H1 (cell line): ENCODE measurements at regions not wholly inside any gene's neighbourhood (a gene's known extent, or its start where the extent isn't known, plus 50 kb on each side); places are given as distances from the start of the nearest gene placed in this dataset.
A peak's percentile ranks its signal among the peaks of the same experiment; 100 is the strongest.

ENCODE experiments used
- BCL11A ChIP-seq, 2 experiments: IDR thresholded peaks; one replicate each; pipeline ENCODE4 v1.6.1; 2011; ENCODE audit warnings: low read depth in 2 of 2, low read length in 2 of 2, mild to moderate bottlenecking in 2 of 2
- CHD7 ChIP-seq: fragments of 300-600 bp; sonication (generic); IDR thresholded peaks from 2 replicates; pipeline ENCODE4 v1.7.1; 2012; ENCODE audit warnings: low read length, moderate library complexity, mild to moderate bottlenecking, inconsistent platforms; ENCODE audit not compliant: insufficient replicate concordance
- CREB1 ChIP-seq: IDR thresholded peaks from 2 replicates; pipeline ENCODE4 v1.6.1; 2012; ENCODE audit warnings: inconsistent platforms
- FOSL1 ChIP-seq: IDR thresholded peaks from 2 replicates; pipeline ENCODE4 v1.6.1; 2011; ENCODE audit warnings: mild to moderate bottlenecking, low read depth, low read length, moderate library complexity; ENCODE audit not compliant: insufficient read depth
- KDM1A ChIP-seq: fragments of 200-600, 300-600 bp; sonication (generic); IDR thresholded peaks from 2 replicates; pipeline ENCODE4 v1.7.1; 2016; ENCODE audit warnings: mild to moderate bottlenecking, low read length, borderline replicate concordance
- MAX ChIP-seq: IDR thresholded peaks from 2 replicates; pipeline ENCODE4 v1.6.1; 2012; ENCODE audit warnings: inconsistent platforms
- NRF1 ChIP-seq: IDR thresholded peaks from 2 replicates; pipeline ENCODE4 v1.6.1; 2011; ENCODE audit warnings: mild to moderate bottlenecking, low read depth, low read length, improper control_type of control experiment
- POU5F1 ChIP-seq: IDR thresholded peaks from 2 replicates; pipeline ENCODE4 v1.6.1; 2011; ENCODE audit warnings: low read depth, mild to moderate bottlenecking, low read length, moderate library complexity
- RAD21 ChIP-seq, 2 experiments: IDR thresholded peaks in 1 of 2; conservative IDR thresholded peaks in 1 of 2; 2 replicates each; pipeline ENCODE4 v1.6.1; 2011; ENCODE audit warnings: low read depth in 2 of 2, low read length in 2 of 2, improper control_type of control experiment in 1 of 2, inconsistent platforms in 1 of 2, mild to moderate bottlenecking in 1 of 2, moderate library complexity in 1 of 2
- SIRT6 ChIP-seq: IDR thresholded peaks from one replicate; pipeline ENCODE4 v1.7.1; 2012; ENCODE audit warnings: low read length, inconsistent platforms

GRCh38 chr11:116605543-116606459, 167.0 kb downstream of the BUD13 start (continued):
- TF ChIP-seq CHD7 (no peak), BCL11A (IDR thresholded peaks at IDR 0.05; ENCODE audit: low read depth in 2 of 2, low read length in 2 of 2) (no peak), FOSL1 (no peak), KDM1A (no peak), NRF1 (no peak), MAX (no peak), RAD21 (IDR thresholded peaks at IDR 0.05 in 1 of 2, conservative IDR thresholded peaks at IDR 0.05 in 1 of 2; ENCODE audit: low read depth in 2 of 2, low read length in 2 of 2) (peak; percentile 69 to 79), CREB1 (0 out of 2 replicates have a peak, but pooled peaks have one; percentile 18), POU5F1 (no peak), SIRT6 (no peak)
